ENCODE measurements at regions not wholly inside any gene's neighbourhood (a gene's known extent, or its start where the extent isn't known, plus 50 kb on each side); places are given as distances from the start of the nearest gene placed in this dataset.
A peak's percentile ranks its signal among the peaks of the same experiment; 100 is the strongest.
"Not testable (repeated sequence)": the region's sequence is repeated elsewhere in the genome, so short reads cannot be mapped to it uniquely, and the experiment has no call there.

- DNase-seq (ENCODE audit: low read depth in 1 of 2, low spot score in 1 of 2): peak; percentile 21 to 49
These were observed 81.8 kb upstream of the FAM204A start for GRCh38 chr10:118423800-118424442.

GRCh38 chr10:118422241-118422640 is 80.1 kb upstream of the FAM204A start:
- no peak for DNase-seq (ENCODE audit: low read depth in 1 of 2, low spot score in 1 of 2)

GRCh38 chr10:118420049-118420448 is 77.9 kb upstream of the FAM204A start:
- DNase-seq (ENCODE audit: low read depth in 1 of 2, low spot score in 1 of 2): not testable (repeated sequence)

DNA sequence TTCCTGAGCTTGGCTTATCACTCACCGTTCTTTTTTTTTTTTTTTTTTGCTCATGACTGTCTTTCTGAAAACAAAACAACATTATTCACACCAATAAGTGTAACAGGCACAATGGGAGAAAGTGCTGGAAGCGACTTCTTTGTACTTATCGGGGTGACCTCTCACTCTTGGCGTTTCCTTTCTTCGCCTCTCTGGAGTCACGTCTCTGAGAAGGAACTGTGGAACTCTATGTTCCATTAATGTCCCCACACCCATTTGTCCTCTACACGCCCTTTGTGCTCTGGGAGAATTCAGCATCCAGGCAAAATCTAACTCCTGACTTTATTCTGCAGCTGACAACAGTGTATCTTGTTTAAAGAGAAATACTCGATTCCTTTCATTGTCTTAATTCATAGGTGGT is 70.8 kb upstream of the FAM204A start:
- DNase-seq (ENCODE audit: low read depth in 1 of 2, low spot score in 1 of 2): no peak

- no peak for DNase-seq (ENCODE audit: low read depth in 1 of 2, low spot score in 1 of 2)
These were observed 70.1 kb upstream of the FAM204A start for GRCh38 chr10:118412132-118412760.

GRCh38 chr10:118409295-118409694 is 67.2 kb upstream of the FAM204A start:
- no peak for DNase-seq (ENCODE audit: low read depth in 1 of 2, low spot score in 1 of 2)

DNA sequence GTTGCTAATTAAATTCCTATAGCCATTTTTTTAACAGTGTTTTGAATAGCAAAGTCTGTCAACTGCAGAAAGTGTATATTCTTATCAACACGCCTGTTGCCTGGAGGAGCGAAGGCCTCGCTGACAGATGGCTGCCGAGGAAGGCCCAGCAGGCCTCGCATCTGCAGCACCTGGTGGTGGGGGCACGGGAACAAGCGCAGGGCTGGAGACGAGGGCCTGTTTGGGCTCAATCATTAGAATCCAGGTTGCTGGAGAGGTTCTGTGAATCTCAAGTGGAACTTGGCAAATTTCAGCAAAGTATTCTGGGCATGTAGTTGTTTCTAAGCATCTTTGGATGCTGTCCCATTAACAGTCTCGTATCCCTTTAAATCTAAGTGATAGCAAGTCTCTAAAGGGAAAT is 66.1 kb upstream of the FAM204A start:
- DNase-seq (ENCODE audit: low read depth in 1 of 2, low spot score in 1 of 2): no peak

DNA sequence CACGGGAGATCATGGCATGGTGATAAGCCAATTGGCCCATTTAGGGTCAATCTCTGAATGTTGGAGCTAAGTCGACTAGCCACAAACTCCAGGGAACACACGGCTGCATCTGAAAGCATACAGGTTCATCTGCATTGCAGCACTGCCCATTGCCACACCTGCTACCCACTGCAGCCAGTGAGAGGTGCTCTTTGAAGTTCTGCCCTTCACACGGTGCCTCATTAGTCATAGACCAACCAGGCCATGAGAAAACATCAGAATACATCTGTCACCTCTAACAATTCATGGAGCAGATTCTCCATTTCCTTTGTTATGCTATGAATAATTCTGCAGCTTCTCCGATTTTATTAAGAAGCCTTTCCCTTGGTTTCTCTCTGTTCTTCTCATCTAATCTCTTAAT is 65.7 kb upstream of the FAM204A start:
- DNase-seq (ENCODE audit: low read depth in 1 of 2, low spot score in 1 of 2): no peak

DNA sequence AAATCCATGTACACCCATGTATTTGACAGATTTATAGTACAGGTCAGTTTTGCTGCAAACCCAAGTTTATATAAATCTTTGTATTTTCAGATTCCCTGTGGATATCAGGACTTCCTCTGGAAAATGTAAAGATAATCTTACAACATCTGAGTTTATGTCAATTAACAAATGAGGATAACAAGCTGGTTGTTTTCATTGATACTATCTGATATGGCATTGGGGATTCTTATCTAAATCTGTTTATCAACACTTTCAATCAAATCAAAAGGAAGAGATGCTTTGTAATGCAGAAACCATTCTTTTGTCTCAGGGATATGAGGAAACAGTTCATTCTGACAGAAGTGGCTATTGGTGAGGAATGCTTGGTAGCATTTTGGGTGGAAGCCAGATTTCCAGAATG is 64.9 kb upstream of the FAM204A start:
- no peak for DNase-seq (ENCODE audit: low read depth in 1 of 2, low spot score in 1 of 2)

DNA sequence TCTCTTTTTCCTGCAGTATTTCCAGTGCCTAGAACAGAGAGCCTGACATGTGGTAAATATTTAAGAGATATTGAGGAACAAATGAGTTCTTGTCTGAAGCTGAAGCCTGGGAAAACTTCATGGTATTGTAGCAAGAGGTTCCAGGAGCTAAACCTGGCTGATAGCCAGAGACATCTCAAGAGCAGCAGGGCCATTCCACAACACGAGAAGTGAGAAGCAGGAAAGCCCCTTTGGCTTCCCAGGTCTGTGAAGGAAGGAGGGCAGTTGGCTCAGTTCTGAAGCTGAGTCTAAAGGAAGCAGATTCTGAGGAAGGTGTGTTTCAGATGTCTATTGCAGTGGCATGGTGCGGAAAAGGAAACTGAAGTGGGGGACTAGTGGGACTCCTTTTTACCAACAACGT is 63.8 kb upstream of the FAM204A start:
- no peak for DNase-seq (ENCODE audit: low read depth in 1 of 2, low spot score in 1 of 2)

GRCh38 chr10:118403967-118404366 is 61.8 kb upstream of the FAM204A start:
- no peak for DNase-seq (ENCODE audit: low read depth in 1 of 2, low spot score in 1 of 2)

- DNase-seq (ENCODE audit: low read depth in 1 of 2, low spot score in 1 of 2): no peak
These were observed 59.6 kb upstream of the FAM204A start for GRCh38 chr10:118401708-118402193.

- DNase-seq (ENCODE audit: low read depth in 1 of 2, low spot score in 1 of 2): no peak
These were observed 55.3 kb upstream of the FAM204A start for GRCh38 chr10:118397391-118397790.

DNA sequence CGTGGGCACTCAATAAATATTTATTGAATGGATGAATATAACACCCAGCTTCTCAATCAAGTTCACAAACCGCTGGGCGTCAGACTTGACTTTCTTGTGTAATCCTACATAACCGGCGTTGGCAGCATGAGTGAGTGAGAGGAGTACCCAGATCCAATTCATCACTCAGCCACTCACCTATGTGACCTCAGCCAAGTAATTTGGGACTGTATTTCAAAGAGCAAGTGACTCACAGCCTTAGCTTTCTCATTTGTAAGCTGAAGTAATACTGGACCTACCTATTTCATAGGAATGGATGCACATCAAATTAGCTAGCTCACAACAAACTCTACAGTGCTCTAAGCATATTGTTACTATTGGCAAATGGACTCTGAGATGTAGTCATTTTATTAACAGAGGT is 53.8 kb upstream of the FAM204A start:
- no peak for DNase-seq (ENCODE audit: low read depth in 1 of 2, low spot score in 1 of 2)

GRCh38 chr10:118394301-118395200 is 52.4 kb upstream of the FAM204A start:
- no peak for DNase-seq (ENCODE audit: low read depth in 1 of 2, low spot score in 1 of 2)

- DNase-seq (ENCODE audit: low read depth in 1 of 2, low spot score in 1 of 2): no peak
These were observed 50.6 kb upstream of the FAM204A start for GRCh38 chr10:118392761-118393160.
